GM13976 (cell line): ENCODE measurements at regions not wholly inside any gene's neighbourhood (a gene's known extent, or its start where the extent isn't known, plus 50 kb on each side); places are given as distances from the start of the nearest gene placed in this dataset.
"Not testable (repeated sequence)": the region's sequence is repeated elsewhere in the genome, so short reads cannot be mapped to it uniquely, and the experiment has no call there.

Source experiments
- DNase-seq: peaks from one replicate; pipeline ENCODE4 v3.0.0; 2012; ENCODE audit warnings: low spot score
- CTCF ChIP-seq: IDR thresholded peaks from 2 replicates; pipeline ENCODE4 v1.5.1; 2012; ENCODE audit warnings: borderline replicate concordance, mild to moderate bottlenecking; ENCODE audit not compliant: insufficient read depth; ENCODE audit errors: extremely low read depth, missing control alignments, control extremely low read depth
- in situ Hi-C: fragments of 300-500 bp; cut with MboI; formaldehyde crosslinking; loops from one replicate; pipeline ENCODE4 v1.12.0; 2022; ENCODE audit warnings: low sequenced_read_pairs, mixed read lengths, inconsistent platforms; ENCODE audit not compliant: unreplicated experiment

- no peak for TF ChIP-seq CTCF
- in situ Hi-C loops: no loop called here
- no peak for DNase-seq
Observed at GRCh38 chr14:55832122-55832911, 252.3 kb downstream of the KTN1 start.

GRCh38 chr14:55832974-55833373 is 253.0 kb downstream of the KTN1 start:
- no peak for TF ChIP-seq CTCF
- DNase-seq: no peak
- in situ Hi-C loops: no loop called here

GRCh38 chr14:55834390-55834789 is 254.4 kb downstream of the KTN1 start:
- no peak for TF ChIP-seq CTCF
- DNase-seq: no peak
- in situ Hi-C loops: no loop called here

GRCh38 chr14:55835985-55836384 is 256.0 kb downstream of the KTN1 start:
- in situ Hi-C loops: no loop called here
- no peak for DNase-seq
- no peak for TF ChIP-seq CTCF

GRCh38 chr14:55837467-55837866 is 257.5 kb downstream of the KTN1 start:
- no peak for DNase-seq
- in situ Hi-C loops: no loop called here
- TF ChIP-seq CTCF: no peak

GRCh38 chr14:55838529-55839052 is 258.6 kb downstream of the KTN1 start:
- no peak for TF ChIP-seq CTCF
- in situ Hi-C loops: no loop called here
- DNase-seq: no peak

GRCh38 chr14:55839301-55839947 is 259.4 kb downstream of the KTN1 start:
- DNase-seq, in situ Hi-C loops: not testable (repeated sequence)
